ENCODE measurements at regions not wholly inside any gene's neighbourhood (a gene's known extent, or its start where the extent isn't known, plus 50 kb on each side); places are given as distances from the start of the nearest gene placed in this dataset.

GRCh38 chrX:42996861-42997260 lies 218.9 kb upstream of the PPP1R2C start:
- H3K79me2 ChIP-seq (ENCODE audit: control insufficient read depth, insufficient read depth, low read length), result no peaks in the 10 kb centered on the region
- H3K4me3 ChIP-seq (ENCODE audit: low read length), result no peak overlapping the region
- H3K27ac ChIP-seq (ENCODE audit: low read depth, low read length), result no peak overlapping the region
- H4K5ac ChIP-seq (ENCODE audit: low read length), result no peak overlapping the region
- WGBS (ENCODE audit: extremely low coverage, insufficient coverage, low lambda C conversion rate), result no CpG with 5 or more reads among the region's 3 CpGs
- no peaks in the 10 kb centered on the region for H3K36me3 ChIP-seq (ENCODE audit: control insufficient read depth, insufficient read depth, low read length)
- H3K4ac ChIP-seq (ENCODE audit: low read depth, low read length), result no peak overlapping the region
- H4K8ac ChIP-seq (ENCODE audit: low read depth, low read length), result no peak overlapping the region
- H3K18ac ChIP-seq (ENCODE audit: low read length), result no peak overlapping the region
- no peak overlapping the region for H2BK15ac ChIP-seq (replicated peaks; ENCODE audit: low read depth)
- H3K56ac ChIP-seq (ENCODE audit: low read length), result no peak overlapping the region
- no peaks in the 10 kb centered on the region for H3K79me1 ChIP-seq (ENCODE audit: low read length)
- H2BK5ac ChIP-seq (ENCODE audit: low read length), result no peak overlapping the region
- H3K9ac ChIP-seq (ENCODE audit: low read length), result no peak overlapping the region
- H2BK120ac ChIP-seq (ENCODE audit: low read depth, low read length), result no peak overlapping the region
- no peak overlapping the region for H3K4me2 ChIP-seq (ENCODE audit: low read length)
- no peaks in the 10 kb centered on the region for H3K4me1 ChIP-seq (ENCODE audit: control insufficient read depth, low read depth, low read length)
- DNase-seq, result no peak
- no peaks in the 10 kb centered on the region for H3K27me3 ChIP-seq (ENCODE audit: insufficient read depth, low read length, poor library complexity)
- no peak overlapping the region for H2AK5ac ChIP-seq (ENCODE audit: low read length)
- H3K23ac ChIP-seq (ENCODE audit: low read length), result no peak overlapping the region

GRCh38 chrX:43000121-43000520 lies 222.2 kb upstream of the PPP1R2C start:
- H3K9ac ChIP-seq (ENCODE audit: low read length), result no peak overlapping the region
- H3K4me1 ChIP-seq (ENCODE audit: control insufficient read depth, low read depth, low read length), result no peaks in the 10 kb centered on the region
- H3K36me3 ChIP-seq (ENCODE audit: control insufficient read depth, insufficient read depth, low read length), result no peaks in the 10 kb centered on the region
- H3K4me2 ChIP-seq (ENCODE audit: low read length), result no peak overlapping the region
- H4K5ac ChIP-seq (ENCODE audit: low read length), result no peak overlapping the region
- no peaks in the 10 kb centered on the region for H3K79me2 ChIP-seq (ENCODE audit: control insufficient read depth, insufficient read depth, low read length)
- H3K4me3 ChIP-seq (ENCODE audit: low read length), result no peak overlapping the region
- H3K56ac ChIP-seq (ENCODE audit: low read length), result no peak overlapping the region
- H4K8ac ChIP-seq (ENCODE audit: low read depth, low read length), result no peak overlapping the region
- H2AK5ac ChIP-seq (ENCODE audit: low read length), result no peak overlapping the region
- no peak overlapping the region for H3K18ac ChIP-seq (ENCODE audit: low read length)
- no peak overlapping the region for H2BK15ac ChIP-seq (replicated peaks; ENCODE audit: low read depth)
- H3K23ac ChIP-seq (ENCODE audit: low read length), result no peak overlapping the region
- H2BK120ac ChIP-seq (ENCODE audit: low read depth, low read length), result no peak overlapping the region
- no peak for DNase-seq
- no peak overlapping the region for H3K27ac ChIP-seq (ENCODE audit: low read depth, low read length)
- WGBS (ENCODE audit: extremely low coverage, insufficient coverage, low lambda C conversion rate), result no CpG with 5 or more reads among the region's 2 CpGs
- no peak overlapping the region for H3K4ac ChIP-seq (ENCODE audit: low read depth, low read length)
- H3K27me3 ChIP-seq (ENCODE audit: insufficient read depth, low read length, poor library complexity), result no peaks in the 10 kb centered on the region
- no peak overlapping the region for H2BK5ac ChIP-seq (ENCODE audit: low read length)
- H3K79me1 ChIP-seq (ENCODE audit: low read length), result no peaks in the 10 kb centered on the region

- Histone ChIP-seq H3K9ac (ENCODE audit: low read length) (no peak overlapping the region), H3K18ac (ENCODE audit: low read length) (no peak overlapping the region), H2BK120ac (ENCODE audit: low read depth, low read length) (no peak overlapping the region), H3K4ac (ENCODE audit: low read depth, low read length) (no peak overlapping the region), H4K8ac (ENCODE audit: low read depth, low read length) (no peak overlapping the region), H3K4me1 (ENCODE audit: control insufficient read depth, low read depth, low read length) (no peaks in the 10 kb centered on the region), H3K27me3 (ENCODE audit: insufficient read depth, low read length, poor library complexity) (no peaks in the 10 kb centered on the region), H3K56ac (ENCODE audit: low read length) (no peak overlapping the region), H2BK15ac (replicated peaks; ENCODE audit: low read depth) (no peak overlapping the region), H3K79me1 (ENCODE audit: low read length) (no peaks in the 10 kb centered on the region), H2BK5ac (ENCODE audit: low read length) (no peak overlapping the region), H3K4me3 (ENCODE audit: low read length) (no peak overlapping the region), H3K79me2 (ENCODE audit: control insufficient read depth, insufficient read depth, low read length) (no peaks in the 10 kb centered on the region), H3K4me2 (ENCODE audit: low read length) (no peak overlapping the region), H3K23ac (ENCODE audit: low read length) (no peak overlapping the region), H3K27ac (ENCODE audit: low read depth, low read length) (no peak overlapping the region), H2AK5ac (ENCODE audit: low read length) (no peak overlapping the region), H3K36me3 (ENCODE audit: control insufficient read depth, insufficient read depth, low read length) (no peaks in the 10 kb centered on the region), H4K5ac (ENCODE audit: low read length) (no peak overlapping the region)
- DNase-seq, result no peak
- WGBS (ENCODE audit: extremely low coverage, insufficient coverage, low lambda C conversion rate), result no CpG with 5 or more reads among the region's 4 CpGs
These were observed 224.7 kb upstream of the PPP1R2C start for GRCh38 chrX:43002526-43003203.

GRCh38 chrX:43003204-43003565 lies 225.2 kb upstream of the PPP1R2C start:
- H4K8ac ChIP-seq (ENCODE audit: low read depth, low read length), result no peak overlapping the region
- no peaks in the 10 kb centered on the region for H3K79me1 ChIP-seq (ENCODE audit: low read length)
- no peak overlapping the region for H2BK120ac ChIP-seq (ENCODE audit: low read depth, low read length)
- no peak overlapping the region for H2AK5ac ChIP-seq (ENCODE audit: low read length)
- no peaks in the 10 kb centered on the region for H3K36me3 ChIP-seq (ENCODE audit: control insufficient read depth, insufficient read depth, low read length)
- no peak overlapping the region for H4K5ac ChIP-seq (ENCODE audit: low read length)
- no peaks in the 10 kb centered on the region for H3K27me3 ChIP-seq (ENCODE audit: insufficient read depth, low read length, poor library complexity)
- H3K27ac ChIP-seq (ENCODE audit: low read depth, low read length), result no peak overlapping the region
- no peak overlapping the region for H2BK15ac ChIP-seq (replicated peaks; ENCODE audit: low read depth)
- H3K79me2 ChIP-seq (ENCODE audit: control insufficient read depth, insufficient read depth, low read length), result no peaks in the 10 kb centered on the region
- WGBS (ENCODE audit: extremely low coverage, insufficient coverage, low lambda C conversion rate), result no CpG with 5 or more reads among the region's 3 CpGs
- H3K4me2 ChIP-seq (ENCODE audit: low read length), result no peak overlapping the region
- no peak overlapping the region for H3K4ac ChIP-seq (ENCODE audit: low read depth, low read length)
- H3K9ac ChIP-seq (ENCODE audit: low read length), result no peak overlapping the region
- H3K56ac ChIP-seq (ENCODE audit: low read length), result no peak overlapping the region
- H3K23ac ChIP-seq (ENCODE audit: low read length), result no peak overlapping the region
- no peak overlapping the region for H3K4me3 ChIP-seq (ENCODE audit: low read length)
- no peaks in the 10 kb centered on the region for H3K4me1 ChIP-seq (ENCODE audit: control insufficient read depth, low read depth, low read length)
- H3K18ac ChIP-seq (ENCODE audit: low read length), result no peak overlapping the region
- H2BK5ac ChIP-seq (ENCODE audit: low read length), result no peak overlapping the region
- DNase-seq, result no peak

- Histone ChIP-seq H3K4me1 (ENCODE audit: control insufficient read depth, low read depth, low read length) (no peaks in the 10 kb centered on the region), H3K4me2 (ENCODE audit: low read length) (no peak overlapping the region), H3K27ac (ENCODE audit: low read depth, low read length) (no peak overlapping the region), H4K5ac (ENCODE audit: low read length) (no peak overlapping the region), H3K4me3 (ENCODE audit: low read length) (no peak overlapping the region), H3K4ac (ENCODE audit: low read depth, low read length) (no peak overlapping the region), H3K27me3 (ENCODE audit: insufficient read depth, low read length, poor library complexity) (no peaks in the 10 kb centered on the region), H2AK5ac (ENCODE audit: low read length) (no peak overlapping the region), H3K36me3 (ENCODE audit: control insufficient read depth, insufficient read depth, low read length) (no peaks in the 10 kb centered on the region), H3K18ac (ENCODE audit: low read length) (peak overlapping the region; percentile 60), H2BK120ac (ENCODE audit: low read depth, low read length) (no peak overlapping the region), H2BK15ac (replicated peaks; ENCODE audit: low read depth) (no peak overlapping the region), H3K79me1 (ENCODE audit: low read length) (no peaks in the 10 kb centered on the region), H4K8ac (ENCODE audit: low read depth, low read length) (no peak overlapping the region), H3K9ac (ENCODE audit: low read length) (no peak overlapping the region), H3K79me2 (ENCODE audit: control insufficient read depth, insufficient read depth, low read length) (no peaks in the 10 kb centered on the region), H3K23ac (ENCODE audit: low read length) (no peak overlapping the region), H2BK5ac (ENCODE audit: low read length) (no peak overlapping the region), H3K56ac (ENCODE audit: low read length) (no peak overlapping the region)
- WGBS (ENCODE audit: extremely low coverage, insufficient coverage, low lambda C conversion rate), result no CpG with 5 or more reads among the region's 2 CpGs
- DNase-seq, result no peak
These were observed 226.0 kb upstream of the PPP1R2C start for GRCh38 chrX:43003939-43004338.

GRCh38 chrX:43005561-43005960 lies 227.6 kb upstream of the PPP1R2C start:
- no peak overlapping the region for H2AK5ac ChIP-seq (ENCODE audit: low read length)
- H3K4me3 ChIP-seq (ENCODE audit: low read length), result no peak overlapping the region
- peak; percentile 73 for DNase-seq
- no peak overlapping the region for H3K4ac ChIP-seq (ENCODE audit: low read depth, low read length)
- H3K27ac ChIP-seq (ENCODE audit: low read depth, low read length), result peak overlapping the region; percentile 76
- WGBS (ENCODE audit: extremely low coverage, insufficient coverage, low lambda C conversion rate), result no CpG with 5 or more reads among the region's 3 CpGs
- H3K56ac ChIP-seq (ENCODE audit: low read length), result no peak overlapping the region
- no peak overlapping the region for H3K9ac ChIP-seq (ENCODE audit: low read length)
- H3K18ac ChIP-seq (ENCODE audit: low read length), result peak overlapping the region; percentile 9
- no peaks in the 10 kb centered on the region for H3K4me1 ChIP-seq (ENCODE audit: control insufficient read depth, low read depth, low read length)
- peak overlapping the region; percentile 21 for H2BK120ac ChIP-seq (ENCODE audit: low read depth, low read length)
- H4K8ac ChIP-seq (ENCODE audit: low read depth, low read length), result no peak overlapping the region
- H3K27me3 ChIP-seq (ENCODE audit: insufficient read depth, low read length, poor library complexity), result no peaks in the 10 kb centered on the region
- no peak overlapping the region for H3K23ac ChIP-seq (ENCODE audit: low read length)
- no peak overlapping the region for H2BK5ac ChIP-seq (ENCODE audit: low read length)
- no peaks in the 10 kb centered on the region for H3K79me2 ChIP-seq (ENCODE audit: control insufficient read depth, insufficient read depth, low read length)
- H2BK15ac ChIP-seq (replicated peaks; ENCODE audit: low read depth), result no peak overlapping the region
- no peak overlapping the region for H3K4me2 ChIP-seq (ENCODE audit: low read length)
- H4K5ac ChIP-seq (ENCODE audit: low read length), result no peak overlapping the region
- no peaks in the 10 kb centered on the region for H3K79me1 ChIP-seq (ENCODE audit: low read length)
- H3K36me3 ChIP-seq (ENCODE audit: control insufficient read depth, insufficient read depth, low read length), result no peaks in the 10 kb centered on the region

Measured in mesendoderm (in vitro differentiated cells).